Transverse colon (tissue), 4 donors: ENCODE measurements at regions not wholly inside any gene's neighbourhood (a gene's known extent, or its start where the extent isn't known, plus 50 kb on each side); places are given as distances from the start of the nearest gene placed in this dataset.

ENCODE experiments used
- EP300 ChIP-seq: sonication (generic); formaldehyde crosslinking; IDR thresholded peaks from one replicate; pipeline ENCODE4 v1.6.1; 2017; ENCODE audit warnings: antibody characterized with exemption, low read depth
- POLR2A ChIP-seq: fragments of 450-650 bp; IDR thresholded peaks from one replicate; pipeline ENCODE4 v1.6.1; 2016; ENCODE audit warnings: antibody characterized with exemption, mild to moderate bottlenecking, moderate library complexity
- POLR2AphosphoS5 ChIP-seq, 3 donors: sonication (generic); formaldehyde crosslinking; IDR thresholded peaks; one replicate each; pipeline ENCODE4 v1.6.1; 2016; ENCODE audit warnings: antibody characterized with exemption in 3 of 3
- TF ChIP-seq, protein P1 (sequence below), 5 experiments: fragments of 200-600 bp in 3 of 5; fragments of 450-650 bp in 2 of 5; sonication (generic) in 3 of 5; IDR thresholded peaks; 1 replicate in 2 of 5; 2 replicates in 3 of 5; pipeline ENCODE4 v1.5.1; 2016 to 2017; ENCODE audit warnings: antibody characterized with exemption in 5 of 5, inconsistent platforms in 3 of 5, mild to moderate bottlenecking in 2 of 5, moderate library complexity in 1 of 5

GRCh38 chr2:176997792-176998169, 214.8 kb upstream of the HNRNPA3 start:
- TF ChIP-seq, protein P1, sequence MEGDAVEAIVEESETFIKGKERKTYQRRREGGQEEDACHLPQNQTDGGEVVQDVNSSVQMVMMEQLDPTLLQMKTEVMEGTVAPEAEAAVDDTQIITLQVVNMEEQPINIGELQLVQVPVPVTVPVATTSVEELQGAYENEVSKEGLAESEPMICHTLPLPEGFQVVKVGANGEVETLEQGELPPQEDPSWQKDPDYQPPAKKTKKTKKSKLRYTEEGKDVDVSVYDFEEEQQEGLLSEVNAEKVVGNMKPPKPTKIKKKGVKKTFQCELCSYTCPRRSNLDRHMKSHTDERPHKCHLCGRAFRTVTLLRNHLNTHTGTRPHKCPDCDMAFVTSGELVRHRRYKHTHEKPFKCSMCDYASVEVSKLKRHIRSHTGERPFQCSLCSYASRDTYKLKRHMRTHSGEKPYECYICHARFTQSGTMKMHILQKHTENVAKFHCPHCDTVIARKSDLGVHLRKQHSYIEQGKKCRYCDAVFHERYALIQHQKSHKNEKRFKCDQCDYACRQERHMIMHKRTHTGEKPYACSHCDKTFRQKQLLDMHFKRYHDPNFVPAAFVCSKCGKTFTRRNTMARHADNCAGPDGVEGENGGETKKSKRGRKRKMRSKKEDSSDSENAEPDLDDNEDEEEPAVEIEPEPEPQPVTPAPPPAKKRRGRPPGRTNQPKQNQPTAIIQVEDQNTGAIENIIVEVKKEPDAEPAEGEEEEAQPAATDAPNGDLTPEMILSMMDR (IDR thresholded peaks at IDR 0.05), result no peak
- TF ChIP-seq POLR2A, result no peak
- no peak for TF ChIP-seq EP300
- no peak for TF ChIP-seq POLR2AphosphoS5 (IDR thresholded peaks at IDR 0.05)
